ENCODE measurements at regions not wholly inside any gene's neighbourhood (a gene's known extent, or its start where the extent isn't known, plus 50 kb on each side); places are given as distances from the start of the nearest gene placed in this dataset.

GRCh38 chr4:156390599-156391324 lies 437.1 kb upstream of the CTSO start:
- no peak for DNase-seq

- DNase-seq, result no peak
Measured at GRCh38 chr4:156388826-156389225, 435.2 kb upstream of the CTSO start.

GRCh38 chr4:156378033-156378665 lies 424.5 kb upstream of the CTSO start:
- DNase-seq, result peak in 1 of 2 experiments; percentile 26

- DNase-seq, result no peak
Measured at GRCh38 chr4:156377036-156377710, 423.5 kb upstream of the CTSO start.

- DNase-seq, result no peak
Measured at GRCh38 chr4:156374894-156375293, 421.2 kb upstream of the CTSO start.

- no peak for DNase-seq
Measured at GRCh38 chr4:156374069-156374468, 420.4 kb upstream of the CTSO start.

GRCh38 chr4:156367502-156367901 lies 413.8 kb upstream of the CTSO start:
- DNase-seq, result peak; percentile 44 to 67

- DNase-seq, result no peak
Measured at GRCh38 chr4:156362581-156362980, 408.9 kb upstream of the CTSO start.

GRCh38 chr4:156347412-156348075 lies 393.9 kb upstream of the CTSO start:
- no peak for DNase-seq

- DNase-seq, result no peak
Measured at GRCh38 chr4:156346959-156347385, 393.3 kb upstream of the CTSO start.

- no peak for DNase-seq
Measured at GRCh38 chr4:156344397-156344796, 390.7 kb upstream of the CTSO start.

- no peak for DNase-seq
Measured at GRCh38 chr4:156336511-156336910, 382.8 kb upstream of the CTSO start.

- no peak for DNase-seq
Measured at GRCh38 chr4:156335721-156336120, 382.1 kb upstream of the CTSO start.

- DNase-seq, result no peak
Measured at GRCh38 chr4:156330436-156331031, 376.9 kb upstream of the CTSO start.

GRCh38 chr4:156329779-156330178 lies 376.1 kb upstream of the CTSO start:
- DNase-seq, result no peak

GRCh38 chr4:156328882-156329281 lies 375.2 kb upstream of the CTSO start:
- no peak for DNase-seq

- no peak for DNase-seq
Measured at GRCh38 chr4:156326246-156326645, 372.6 kb upstream of the CTSO start.

GRCh38 chr4:156322592-156322991 lies 368.9 kb upstream of the CTSO start:
- no peak for DNase-seq

- no peak for DNase-seq
Measured at GRCh38 chr4:156321203-156321602, 367.5 kb upstream of the CTSO start.

GRCh38 chr4:156313497-156313896 lies 359.8 kb upstream of the CTSO start:
- DNase-seq, result no peak

GRCh38 chr4:156312261-156312847 lies 358.7 kb upstream of the CTSO start:
- DNase-seq, result no peak

- DNase-seq, result no peak
Measured at GRCh38 chr4:156309031-156309430, 355.4 kb upstream of the CTSO start.

GRCh38 chr4:156303708-156304107 lies 350.0 kb upstream of the CTSO start:
- no peak for DNase-seq
